SK-N-SH (cell line): ENCODE measurements at regions not wholly inside any gene's neighbourhood (a gene's known extent, or its start where the extent isn't known, plus 50 kb on each side); places are given as distances from the start of the nearest gene placed in this dataset.

Experiments
- CTCF ChIA-PET: fragments of 300-600, 350-600 bp; formaldehyde crosslinking; extraction: SDS; loops from one replicate; lab custom pipeline; 2021; lab: Yijun Ruan, JAX
- POLR2A ChIA-PET: fragments of 350-600 bp; sonication (Branson Sonifier 250); formaldehyde crosslinking; extraction: SDS; loops from one replicate; lab custom pipeline; 2020; ENCODE audit warnings: antibody characterized with exemption, inconsistent platforms; lab: Yijun Ruan, JAX
- DNase-seq: peaks from one replicate; pipeline ENCODE4 v3.0.0; 2012
- H2AFZ ChIP-seq: fragments of 200-600 bp; sonication (generic); 2 replicates; pipeline ENCODE4 v1.8.1; 2016; ENCODE audit warnings: antibody characterized with exemption, mild to moderate bottlenecking, low read depth
- H3F3A ChIP-seq: fragments of 200-600 bp; sonication (generic); replicated peaks from 2 replicates; pipeline ENCODE3; 2016; ENCODE audit warnings: antibody characterized with exemption, mild to moderate bottlenecking; ENCODE audit not compliant: insufficient read depth
- H3K27ac ChIP-seq, 2 experiments: fragments of 200-500 bp in 1 of 2; fragments of 200-600 bp in 1 of 2; sonication (Bioruptor generic) in 1 of 2; sonication (generic), shearing (Covaris generic) in 1 of 2; 2 replicates each; pipeline versions ENCODE4 v1.5.1 to v1.6.1; 2014 to 2016; ENCODE audit warnings: low read depth in 2 of 2, inconsistent platforms in 1 of 2, low read length in 1 of 2, mild to moderate bottlenecking in 1 of 2, mixed read lengths in 1 of 2
- H3K27me3 ChIP-seq: fragments of 200-600 bp; sonication (generic), shearing (Covaris generic); 2 replicates; pipeline ENCODE4 v1.6.1; 2016; ENCODE audit warnings: mixed run types; ENCODE audit not compliant: insufficient read depth
- H3K36me3 ChIP-seq, 2 experiments: fragments of 200-500 bp in 1 of 2; fragments of 200-600 bp in 1 of 2; sonication (Bioruptor generic) in 1 of 2; sonication (generic) in 1 of 2; replicated peaks in 1 of 2; 2 replicates each; pipeline versions ENCODE3 to v1.5.1; 2014 to 2016; ENCODE audit warnings: low read length in 1 of 2, mild to moderate bottlenecking in 1 of 2; ENCODE audit not compliant: insufficient read depth in 2 of 2, control insufficient read depth in 1 of 2
- H3K4me1 ChIP-seq, 2 experiments: fragments of 200-500 bp in 1 of 2; fragments of 200-600 bp in 1 of 2; sonication (Bioruptor generic) in 1 of 2; sonication (generic), shearing (Covaris generic) in 1 of 2; 2 replicates each; pipeline versions ENCODE4 v1.5.1 to v1.6.1; 2014 to 2016; ENCODE audit warnings: low read depth in 1 of 2, low read length in 1 of 2, mixed run types in 1 of 2; ENCODE audit not compliant: insufficient read depth in 2 of 2, control insufficient read depth in 1 of 2
- H3K4me2 ChIP-seq: fragments of 200-600 bp; sonication (generic), shearing (Covaris generic); 2 replicates; pipeline ENCODE4 v1.6.1; 2017; ENCODE audit warnings: mixed run types
- H3K4me3 ChIP-seq, 2 experiments: fragments of 200-500 bp in 1 of 2; fragments of 200-600 bp in 1 of 2; sonication (Bioruptor generic) in 1 of 2; sonication (generic), shearing (Covaris generic) in 1 of 2; 2 replicates each; pipeline versions ENCODE4 v1.5.1 to v1.8.1; 2014 to 2016; ENCODE audit warnings: low read depth in 2 of 2, inconsistent platforms in 1 of 2, low read length in 1 of 2, mild to moderate bottlenecking in 1 of 2, mixed read lengths in 1 of 2, moderate library complexity in 1 of 2
- H3K79me2 ChIP-seq: fragments of 200-600 bp; sonication (generic); 2 replicates; pipeline ENCODE4 v1.8.1; 2017; ENCODE audit warnings: mild to moderate bottlenecking; ENCODE audit not compliant: insufficient read depth
- H3K9ac ChIP-seq: fragments of 200-600 bp; sonication (generic); 2 replicates; pipeline ENCODE4 v1.6.1; 2017; ENCODE audit warnings: mixed run types
- H3K9me2 ChIP-seq: fragments of 200-600 bp; sonication (generic); 2 replicates; pipeline ENCODE4 v1.6.1; 2017; ENCODE audit warnings: mixed run types
- H3K9me3 ChIP-seq: fragments of 200-600 bp; sonication (generic); 2 replicates; pipeline ENCODE4 v1.6.1; 2017; ENCODE audit warnings: mixed run types, mild to moderate bottlenecking, moderate library complexity
- H4K20me1 ChIP-seq: fragments of 200-600 bp; sonication (generic); 2 replicates; pipeline ENCODE4 v1.6.1; 2017; ENCODE audit warnings: mild to moderate bottlenecking, mixed run types; ENCODE audit not compliant: insufficient read depth
- EP300 ChIP-seq, 2 experiments: IDR thresholded peaks; 2 replicates each; pipeline versions ENCODE4 v1.4.0 to v1.6.1; 2012; ENCODE audit warnings: borderline replicate concordance in 1 of 2, low read depth in 1 of 2, low read length in 1 of 2
- EZH2phosphoT487 ChIP-seq: fragments of 200-600 bp; sonication (generic); IDR thresholded peaks from 2 replicates; pipeline ENCODE4 v1.6.1; 2017; ENCODE audit warnings: low read depth, mixed run types, mild to moderate bottlenecking, antibody characterized with exemption, moderate library complexity, borderline replicate concordance
- FOXJ3 ChIP-seq: sonication (generic); formaldehyde crosslinking; IDR thresholded peaks from 2 replicates; pipeline ENCODE4 v1.5.1; 2020; ENCODE audit warnings: mild to moderate bottlenecking, missing genetic modification reagents
- FOXM1 ChIP-seq: IDR thresholded peaks from 2 replicates; pipeline ENCODE4 v1.4.0; 2012; ENCODE audit warnings: low read depth, mild to moderate bottlenecking
- RAD21 ChIP-seq: IDR thresholded peaks from 2 replicates; pipeline ENCODE4 v1.6.1; 2012; ENCODE audit warnings: mild to moderate bottlenecking, low read length
- RCOR1 ChIP-seq: fragments of 150-350 bp; IDR thresholded peaks from 2 replicates; pipeline ENCODE4 v1.6.1; 2017; ENCODE audit warnings: antibody characterized with exemption, low read length
- RFX5 ChIP-seq: IDR thresholded peaks from 2 replicates; pipeline ENCODE4 v1.6.1; 2012; ENCODE audit warnings: mild to moderate bottlenecking, improper control_type of control experiment, low read length
- SIN3A ChIP-seq: IDR thresholded peaks from 2 replicates; pipeline ENCODE4 v1.6.1; 2012; ENCODE audit warnings: low read depth, mild to moderate bottlenecking, low read length, moderate library complexity, borderline replicate concordance
- TAF1 ChIP-seq: IDR thresholded peaks from 2 replicates; pipeline ENCODE4 v1.6.1; 2012; ENCODE audit warnings: low read depth, mild to moderate bottlenecking, low read length, moderate library complexity, borderline replicate concordance
- TCF12 ChIP-seq: IDR thresholded peaks from 2 replicates; pipeline ENCODE4 v1.4.0; 2012
- TEAD4 ChIP-seq: IDR thresholded peaks from 2 replicates; pipeline ENCODE4 v1.4.0; 2012; ENCODE audit warnings: mild to moderate bottlenecking, borderline replicate concordance; ENCODE audit not compliant: insufficient read depth
- WGBS: methylation state at CpG from one replicate; pipeline ENCODE4 v1.1.6; 2017; ENCODE audit warnings: low lambda C conversion rate; 5-methylcytosine and 5-hydroxymethylcytosine counted together
- TF ChIP-seq, protein P1 (sequence below): fragments of 150-350 bp; IDR thresholded peaks from 2 replicates; pipeline ENCODE4 v1.6.1; 2017; ENCODE audit warnings: antibody characterized with exemption, low read length, low read depth, borderline replicate concordance
- TF ChIP-seq, protein P2 (sequence below): IDR thresholded peaks from 2 replicates; pipeline ENCODE4 v1.4.0; 2012; ENCODE audit warnings: low read depth
- TF ChIP-seq, protein P3 (sequence below): fragments of 150-350 bp; IDR thresholded peaks from 2 replicates; pipeline ENCODE4 v1.6.1; 2016; ENCODE audit warnings: mild to moderate bottlenecking, low read depth, low read length
- TF ChIP-seq, protein P4 (sequence below): IDR thresholded peaks from 2 replicates; pipeline ENCODE4 v1.6.1; 2012; ENCODE audit warnings: mild to moderate bottlenecking, low read depth, low read length, moderate library complexity

DNA sequence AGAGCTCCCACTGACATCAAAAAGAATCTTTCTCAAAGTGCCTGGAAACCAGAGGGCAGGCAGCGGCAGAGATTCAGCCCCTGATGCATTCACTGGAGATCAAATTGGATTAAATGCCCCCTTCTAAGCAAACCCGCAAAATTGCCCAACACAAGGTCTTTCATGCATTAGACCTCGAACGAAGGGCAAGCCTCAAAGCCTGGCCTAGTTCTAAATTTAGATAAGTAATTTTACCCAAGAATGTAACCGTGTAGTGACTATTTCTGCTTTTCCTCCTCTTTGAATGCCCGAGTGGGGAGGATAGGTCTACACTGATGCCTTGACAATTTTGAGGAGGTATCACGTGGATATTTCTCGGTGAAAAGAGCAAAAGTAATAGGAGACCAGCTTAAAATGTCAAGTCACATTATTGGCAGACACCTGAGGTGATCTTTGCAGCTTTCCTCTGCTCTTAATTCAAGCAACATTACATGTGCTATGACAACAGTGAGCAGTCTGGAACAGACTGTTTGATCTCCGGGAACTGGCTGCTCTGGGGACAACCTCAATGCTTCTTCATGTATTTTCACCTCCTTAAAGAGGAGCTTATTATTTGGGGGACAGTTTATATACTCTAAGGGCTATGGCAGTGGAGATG is 1263.5 kb upstream of the AUTS2 start:
- H3F3A ChIP-seq = no peaks in the 10 kb centered on the region
- peaks cover 2% of the 10 kb centered on the region; the same call in 1 of the 2 replicates for H3K9me3 ChIP-seq
- H3K79me2 ChIP-seq = no peaks in the 10 kb centered on the region
- H4K20me1 ChIP-seq = no peaks in the 10 kb centered on the region
- H3K4me3 ChIP-seq = no peak overlapping the region
- TF ChIP-seq TCF12 (no peak), RFX5 (no peak), EP300 (IDR thresholded peaks at IDR 0.05; ENCODE audit: borderline replicate concordance in 1 of 2, low read depth in 1 of 2, low read length in 1 of 2) (no peak)
- TF ChIP-seq, protein P1, sequence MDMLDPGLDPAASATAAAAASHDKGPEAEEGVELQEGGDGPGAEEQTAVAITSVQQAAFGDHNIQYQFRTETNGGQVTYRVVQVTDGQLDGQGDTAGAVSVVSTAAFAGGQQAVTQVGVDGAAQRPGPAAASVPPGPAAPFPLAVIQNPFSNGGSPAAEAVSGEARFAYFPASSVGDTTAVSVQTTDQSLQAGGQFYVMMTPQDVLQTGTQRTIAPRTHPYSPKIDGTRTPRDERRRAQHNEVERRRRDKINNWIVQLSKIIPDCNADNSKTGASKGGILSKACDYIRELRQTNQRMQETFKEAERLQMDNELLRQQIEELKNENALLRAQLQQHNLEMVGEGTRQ = no peak
- no peaks in the 10 kb centered on the region for H3K4me1 ChIP-seq
- no peak for DNase-seq
- H2AFZ ChIP-seq = no peak overlapping the region
- H3K27ac ChIP-seq = no peak overlapping the region
- no peaks in the 10 kb centered on the region for H3K27me3 ChIP-seq
- no peaks in the 10 kb centered on the region for H3K9me2 ChIP-seq
- H3K4me2 ChIP-seq = no peak overlapping the region
- ChIA-PET CTCF (no interaction called here), POLR2A (no interaction called here)
- no peak overlapping the region for H3K9ac ChIP-seq
- 42% methylated on average over 9 of the region's 9 CpGs for WGBS
- H3K36me3 ChIP-seq = no peaks in the 10 kb centered on the region

DNA sequence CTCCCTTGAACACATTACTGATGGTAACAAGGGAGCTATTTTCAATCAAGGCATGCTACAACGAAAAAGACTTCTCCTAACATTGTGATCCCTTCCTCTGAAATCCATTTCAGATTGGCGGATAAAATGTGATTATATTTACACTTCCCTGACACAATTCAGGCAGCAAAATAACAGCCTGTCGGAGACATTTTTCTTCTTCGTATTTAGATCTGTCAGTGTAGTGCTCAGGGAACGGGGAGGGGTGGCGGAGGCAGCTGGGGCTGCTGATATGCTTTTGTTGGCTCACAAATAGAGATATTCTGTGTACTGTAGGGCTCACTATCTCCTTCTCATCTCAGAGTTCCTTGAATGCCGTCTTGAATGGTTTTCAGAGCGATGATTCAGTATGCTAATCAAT is 1261.7 kb upstream of the AUTS2 start:
- H3K27ac ChIP-seq = no peak overlapping the region
- no peaks in the 10 kb centered on the region for H3F3A ChIP-seq
- H3K9me3 ChIP-seq = peaks cover 2% of the 10 kb centered on the region; the same call in 1 of the 2 replicates
- no peaks in the 10 kb centered on the region for H3K36me3 ChIP-seq
- H3K4me1 ChIP-seq = no peaks in the 10 kb centered on the region
- no peak overlapping the region for H3K4me2 ChIP-seq
- H3K9ac ChIP-seq = no peak overlapping the region
- CTCF ChIA-PET = interaction anchor here (1.2 kb wide), 2 partner anchors 8 to 49 kb away, joined by 3 to 4 read pairs; no protein-coding TSS in a partner anchor
- WGBS = 49% methylated on average over 8 of the region's 8 CpGs
- H3K9me2 ChIP-seq = no peaks in the 10 kb centered on the region
- no peak overlapping the region for H2AFZ ChIP-seq
- DNase-seq = no peak
- no peaks in the 10 kb centered on the region for H4K20me1 ChIP-seq
- TF ChIP-seq EZH2phosphoT487 (no peak), FOXM1 (no peak)
- TF ChIP-seq, protein P2, sequence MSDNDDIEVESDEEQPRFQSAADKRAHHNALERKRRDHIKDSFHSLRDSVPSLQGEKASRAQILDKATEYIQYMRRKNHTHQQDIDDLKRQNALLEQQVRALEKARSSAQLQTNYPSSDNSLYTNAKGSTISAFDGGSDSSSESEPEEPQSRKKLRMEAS = no peak
- H3K4me3 ChIP-seq = no peak overlapping the region
- H3K79me2 ChIP-seq = no peaks in the 10 kb centered on the region
- POLR2A ChIA-PET = no interaction called here
- H3K27me3 ChIP-seq = no peaks in the 10 kb centered on the region

DNA sequence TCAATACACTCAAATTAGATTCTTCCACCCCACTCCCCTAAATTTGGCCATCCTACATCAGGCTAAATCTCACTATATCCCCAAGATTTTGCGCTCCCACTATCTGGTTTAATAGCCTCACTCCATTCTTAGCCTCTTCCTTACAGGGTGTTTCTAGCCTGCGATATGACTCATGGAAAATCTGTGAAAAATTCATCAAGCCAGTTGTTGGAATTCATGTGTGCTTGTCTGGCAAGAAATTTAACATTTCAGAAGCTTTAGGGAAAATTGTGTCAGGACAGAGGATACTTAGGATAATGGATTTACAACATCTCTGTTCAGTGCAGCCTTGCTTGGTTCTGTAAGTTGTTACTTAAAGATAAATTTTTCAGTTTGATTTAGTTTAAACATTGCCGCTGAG is 1249.9 kb upstream of the AUTS2 start:
- Histone ChIP-seq H3K4me2 (no peak overlapping the region), H4K20me1 (no peaks in the 10 kb centered on the region), H3K4me3 (no peak overlapping the region), H3K36me3 (no peaks in the 10 kb centered on the region), H3K9me3 (peaks cover 6% of the 10 kb centered on the region; the same call in 1 of the 2 replicates), H2AFZ (no peak overlapping the region), H3K9me2 (no peaks in the 10 kb centered on the region), H3K9ac (no peak overlapping the region), H3F3A (no peaks in the 10 kb centered on the region), H3K27ac (no peak overlapping the region), H3K79me2 (no peaks in the 10 kb centered on the region), H3K27me3 (no peaks in the 10 kb centered on the region), H3K4me1 (peaks cover 0 to 2% of the 10 kb centered on the region in 2 experiments; a peak in 1 of 4 replicates)
- ChIA-PET CTCF (no interaction called here), POLR2A (no interaction called here)
- WGBS = 64% methylated on average over 3 of the region's 3 CpGs
- DNase-seq = no peak
- no peak for TF ChIP-seq RCOR1
- no peak for TF ChIP-seq RFX5
- TF ChIP-seq RAD21 = no peak
- no peak for TF ChIP-seq EZH2phosphoT487
- TF ChIP-seq, protein P2 = no peak
- no peak for TF ChIP-seq FOXJ3 (CRISPR knock-in tag)
- TF ChIP-seq, protein P3, sequence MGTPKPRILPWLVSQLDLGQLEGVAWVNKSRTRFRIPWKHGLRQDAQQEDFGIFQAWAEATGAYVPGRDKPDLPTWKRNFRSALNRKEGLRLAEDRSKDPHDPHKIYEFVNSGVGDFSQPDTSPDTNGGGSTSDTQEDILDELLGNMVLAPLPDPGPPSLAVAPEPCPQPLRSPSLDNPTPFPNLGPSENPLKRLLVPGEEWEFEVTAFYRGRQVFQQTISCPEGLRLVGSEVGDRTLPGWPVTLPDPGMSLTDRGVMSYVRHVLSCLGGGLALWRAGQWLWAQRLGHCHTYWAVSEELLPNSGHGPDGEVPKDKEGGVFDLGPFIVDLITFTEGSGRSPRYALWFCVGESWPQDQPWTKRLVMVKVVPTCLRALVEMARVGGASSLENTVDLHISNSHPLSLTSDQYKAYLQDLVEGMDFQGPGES = no peak
- TF ChIP-seq TAF1 = no peak
- TF ChIP-seq TEAD4 = no peak
- TF ChIP-seq, protein P4, sequence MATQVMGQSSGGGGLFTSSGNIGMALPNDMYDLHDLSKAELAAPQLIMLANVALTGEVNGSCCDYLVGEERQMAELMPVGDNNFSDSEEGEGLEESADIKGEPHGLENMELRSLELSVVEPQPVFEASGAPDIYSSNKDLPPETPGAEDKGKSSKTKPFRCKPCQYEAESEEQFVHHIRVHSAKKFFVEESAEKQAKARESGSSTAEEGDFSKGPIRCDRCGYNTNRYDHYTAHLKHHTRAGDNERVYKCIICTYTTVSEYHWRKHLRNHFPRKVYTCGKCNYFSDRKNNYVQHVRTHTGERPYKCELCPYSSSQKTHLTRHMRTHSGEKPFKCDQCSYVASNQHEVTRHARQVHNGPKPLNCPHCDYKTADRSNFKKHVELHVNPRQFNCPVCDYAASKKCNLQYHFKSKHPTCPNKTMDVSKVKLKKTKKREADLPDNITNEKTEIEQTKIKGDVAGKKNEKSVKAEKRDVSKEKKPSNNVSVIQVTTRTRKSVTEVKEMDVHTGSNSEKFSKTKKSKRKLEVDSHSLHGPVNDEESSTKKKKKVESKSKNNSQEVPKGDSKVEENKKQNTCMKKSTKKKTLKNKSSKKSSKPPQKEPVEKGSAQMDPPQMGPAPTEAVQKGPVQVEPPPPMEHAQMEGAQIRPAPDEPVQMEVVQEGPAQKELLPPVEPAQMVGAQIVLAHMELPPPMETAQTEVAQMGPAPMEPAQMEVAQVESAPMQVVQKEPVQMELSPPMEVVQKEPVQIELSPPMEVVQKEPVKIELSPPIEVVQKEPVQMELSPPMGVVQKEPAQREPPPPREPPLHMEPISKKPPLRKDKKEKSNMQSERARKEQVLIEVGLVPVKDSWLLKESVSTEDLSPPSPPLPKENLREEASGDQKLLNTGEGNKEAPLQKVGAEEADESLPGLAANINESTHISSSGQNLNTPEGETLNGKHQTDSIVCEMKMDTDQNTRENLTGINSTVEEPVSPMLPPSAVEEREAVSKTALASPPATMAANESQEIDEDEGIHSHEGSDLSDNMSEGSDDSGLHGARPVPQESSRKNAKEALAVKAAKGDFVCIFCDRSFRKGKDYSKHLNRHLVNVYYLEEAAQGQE = no peak
- TF ChIP-seq SIN3A = no peak
